ENCODE measurements at regions not wholly inside any gene's neighbourhood (a gene's known extent, or its start where the extent isn't known, plus 50 kb on each side); places are given as distances from the start of the nearest gene placed in this dataset.

DNA sequence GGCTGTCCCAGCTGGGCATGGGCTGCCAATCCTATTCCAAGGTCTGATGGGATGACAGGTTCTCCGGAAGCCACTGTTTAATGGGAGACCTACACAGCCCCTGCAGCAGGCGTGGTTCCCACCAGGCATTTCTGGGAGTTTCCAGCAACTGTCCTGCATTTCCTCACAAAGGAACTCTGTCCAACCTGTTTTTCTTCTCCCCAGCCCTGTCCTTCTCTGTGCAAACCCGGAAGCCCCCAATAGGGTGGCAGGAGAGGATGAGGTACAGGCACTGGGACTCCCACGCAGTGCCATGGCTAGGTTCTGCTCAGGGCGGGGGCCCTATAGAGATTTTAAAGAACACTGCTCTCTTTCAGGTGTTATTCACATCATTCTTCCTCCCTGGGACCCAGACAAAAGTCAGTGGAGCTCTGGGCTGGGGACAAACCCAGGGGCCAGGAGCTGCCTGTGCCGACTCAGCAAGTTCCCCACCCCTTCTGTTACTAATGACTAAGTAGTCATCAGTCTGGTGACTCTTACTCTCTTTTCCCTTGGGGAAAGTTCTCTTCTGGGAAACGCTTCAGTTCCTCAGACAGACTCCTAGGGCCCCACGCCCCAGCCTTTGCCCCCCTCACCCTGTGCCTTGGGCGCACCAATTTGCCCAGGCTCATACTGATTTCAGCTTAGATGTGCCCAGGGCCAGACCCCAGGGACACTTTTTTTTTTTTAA lies 97.7 kb downstream of the CD47 start:
- WGBS, 2 donors, result 26 to 42% methylated on average over 4 to 9 of the region's 9 CpGs
- Histone ChIP-seq H3K9me3 (no peaks in the 10 kb centered on the region), H3K27me3 (no peaks in the 10 kb centered on the region), H3K36me3 (no peaks in the 10 kb centered on the region), H3K4me3 (no peak overlapping the region), H3K4me1 (peaks cover 28 to 69% (median 35%) of the 10 kb centered on the region in 3 donors), H3K27ac (peak overlapping the region; percentile 59 to 84 (median 72))
- intact Hi-C loops (cut with DNase I), result no loop called here
- TF ChIP-seq, protein P1, sequence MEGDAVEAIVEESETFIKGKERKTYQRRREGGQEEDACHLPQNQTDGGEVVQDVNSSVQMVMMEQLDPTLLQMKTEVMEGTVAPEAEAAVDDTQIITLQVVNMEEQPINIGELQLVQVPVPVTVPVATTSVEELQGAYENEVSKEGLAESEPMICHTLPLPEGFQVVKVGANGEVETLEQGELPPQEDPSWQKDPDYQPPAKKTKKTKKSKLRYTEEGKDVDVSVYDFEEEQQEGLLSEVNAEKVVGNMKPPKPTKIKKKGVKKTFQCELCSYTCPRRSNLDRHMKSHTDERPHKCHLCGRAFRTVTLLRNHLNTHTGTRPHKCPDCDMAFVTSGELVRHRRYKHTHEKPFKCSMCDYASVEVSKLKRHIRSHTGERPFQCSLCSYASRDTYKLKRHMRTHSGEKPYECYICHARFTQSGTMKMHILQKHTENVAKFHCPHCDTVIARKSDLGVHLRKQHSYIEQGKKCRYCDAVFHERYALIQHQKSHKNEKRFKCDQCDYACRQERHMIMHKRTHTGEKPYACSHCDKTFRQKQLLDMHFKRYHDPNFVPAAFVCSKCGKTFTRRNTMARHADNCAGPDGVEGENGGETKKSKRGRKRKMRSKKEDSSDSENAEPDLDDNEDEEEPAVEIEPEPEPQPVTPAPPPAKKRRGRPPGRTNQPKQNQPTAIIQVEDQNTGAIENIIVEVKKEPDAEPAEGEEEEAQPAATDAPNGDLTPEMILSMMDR (IDR thresholded peaks at IDR 0.05), result peak in 1 of 6 experiments; percentile 34
- TF ChIP-seq POLR2A (IDR thresholded peaks at IDR 0.05), result no peak
- DNase-seq, result no peak

DNA sequence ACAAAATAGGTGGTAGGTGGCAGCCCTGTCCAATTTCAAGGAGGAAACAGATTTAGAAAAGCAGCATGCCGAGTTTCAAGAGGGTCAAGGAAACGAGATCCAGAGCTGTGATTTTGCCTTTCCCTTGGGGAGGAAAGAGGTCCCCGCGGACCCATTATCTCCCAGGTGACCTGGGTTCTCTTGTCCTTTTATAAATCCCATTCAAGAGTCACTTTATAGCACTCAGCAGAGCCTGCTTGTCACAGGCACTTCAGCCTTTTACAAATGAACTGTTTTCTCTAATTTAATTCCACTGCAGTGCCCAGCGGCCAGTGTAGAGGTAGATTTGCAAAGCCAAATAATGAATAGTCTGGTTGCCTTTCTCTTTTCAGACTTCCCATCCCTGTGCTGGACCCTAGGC lies 99.9 kb downstream of the CD47 start:
- Histone ChIP-seq H3K4me1 (peaks cover 41 to 90% (median 55%) of the 10 kb centered on the region in 3 donors), H3K36me3 (no peaks in the 10 kb centered on the region), H3K27ac (no peak overlapping the region), H3K4me3 (no peak overlapping the region), H3K9me3 (no peaks in the 10 kb centered on the region), H3K27me3 (no peaks in the 10 kb centered on the region)
- intact Hi-C loops (cut with DNase I), result no loop called here
- WGBS, 2 donors, result 89 to 95% methylated on average over 3 to 5 of the region's 5 CpGs
- DNase-seq, result no peak
- no peak for TF ChIP-seq POLR2A (IDR thresholded peaks at IDR 0.05)
- TF ChIP-seq, protein P1 (IDR thresholded peaks at IDR 0.05), result no peak

DNA sequence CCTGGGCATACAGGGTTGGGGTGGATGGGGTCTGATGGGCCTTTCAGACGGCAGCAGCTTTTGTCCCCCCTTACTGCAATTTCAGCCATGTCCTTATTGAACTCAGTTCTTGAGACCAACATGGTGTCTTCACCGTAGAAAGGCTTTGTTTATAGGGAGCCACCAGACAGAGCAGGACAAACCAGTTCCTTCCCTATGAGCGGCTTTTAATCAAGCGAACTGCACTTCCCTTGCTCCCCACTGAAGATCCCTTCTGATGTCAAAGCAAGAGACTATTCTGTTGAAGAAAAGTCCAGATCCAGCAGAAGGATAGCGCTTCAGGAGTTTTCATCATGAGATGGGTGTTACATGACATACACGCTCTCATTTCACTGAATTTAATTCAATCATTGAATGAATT lies 100.4 kb downstream of the CD47 start:
- intact Hi-C loops (cut with DNase I), result no loop called here
- H3K9me3 ChIP-seq, result no peaks in the 10 kb centered on the region
- no peaks in the 10 kb centered on the region for H3K36me3 ChIP-seq
- H3K27ac ChIP-seq, result no peak overlapping the region
- no peak overlapping the region for H3K4me3 ChIP-seq
- peaks cover 41 to 92% (median 57%) of the 10 kb centered on the region in 3 donors for H3K4me1 ChIP-seq
- TF ChIP-seq POLR2A (IDR thresholded peaks at IDR 0.05), result no peak
- TF ChIP-seq, protein P1 (IDR thresholded peaks at IDR 0.05), result peak in 2 of 6 experiments; percentile 27 to 50
- no peak for DNase-seq
- no peaks in the 10 kb centered on the region for H3K27me3 ChIP-seq
- 86 to 95% methylated on average over 6 of the region's 6 CpGs for WGBS, 2 donors

DNA sequence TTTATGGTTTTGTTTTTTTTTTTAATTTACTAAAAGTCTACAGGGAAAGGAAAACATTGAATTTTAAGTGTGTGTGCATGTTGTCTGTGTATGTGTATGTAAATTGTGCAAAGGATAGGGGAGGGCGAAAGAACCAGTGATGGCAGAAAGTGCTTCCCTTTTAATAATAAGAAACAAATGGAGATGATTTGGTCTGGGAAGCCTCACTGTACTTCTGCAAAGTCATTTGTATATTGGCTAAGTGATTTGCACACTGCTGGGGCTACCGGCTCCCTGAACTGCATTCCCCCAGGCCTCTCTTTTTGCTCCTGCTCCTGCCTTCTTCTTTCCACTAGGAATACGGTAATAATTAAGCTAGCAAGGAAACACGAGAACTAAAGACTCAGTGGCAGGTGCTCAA lies 101.2 kb downstream of the CD47 start:
- DNase-seq, result no peak
- intact Hi-C loops (cut with DNase I), result no loop called here
- WGBS, 2 donors, result 25 to 28% methylated on average over 3 to 4 of the region's 4 CpGs

More for the DNA sequence above, 101.2 kb downstream of the CD47 start:
- Histone ChIP-seq H3K27me3 (no peaks in the 10 kb centered on the region), H3K27ac (no peak overlapping the region), H3K36me3 (no peaks in the 10 kb centered on the region), H3K9me3 (no peaks in the 10 kb centered on the region), H3K4me1 (peaks cover 39 to 86% (median 59%) of the 10 kb centered on the region in 3 donors), H3K4me3 (no peak overlapping the region)
- TF ChIP-seq, protein P1 (IDR thresholded peaks at IDR 0.05), result no peak
- no peak for TF ChIP-seq POLR2A (IDR thresholded peaks at IDR 0.05)

Data from esophagus squamous epithelium (tissue), 5 donors.